ENCODE measurements at regions not wholly inside any gene's neighbourhood (a gene's known extent, or its start where the extent isn't known, plus 50 kb on each side); places are given as distances from the start of the nearest gene placed in this dataset.

GRCh38 chr10:106179430-106179829 lies 985.1 kb downstream of the SORCS1 start:
- Mint-ChIP-seq H3K4me1 (no peaks in the 10 kb centered on the region), H3K4me3 (no peak overlapping the region), H3K9me3 (no peaks in the 10 kb centered on the region), H3K27me3 (no peaks in the 10 kb centered on the region), H3K36me3 (no peaks in the 10 kb centered on the region), H3K27ac (no peak overlapping the region)
- DNase-seq: no peak

GRCh38 chr10:106175760-106176377 lies 988.6 kb downstream of the SORCS1 start:
- DNase-seq: no peak
- Mint-ChIP-seq H3K4me3 (no peak overlapping the region), H3K4me1 (no peaks in the 10 kb centered on the region), H3K36me3 (no peaks in the 10 kb centered on the region), H3K27me3 (no peaks in the 10 kb centered on the region), H3K9me3 (no peaks in the 10 kb centered on the region), H3K27ac (no peak overlapping the region)

GRCh38 chr10:106173838-106174237 lies 990.7 kb downstream of the SORCS1 start:
- no peak for DNase-seq
- Mint-ChIP-seq H3K9me3 (no peaks in the 10 kb centered on the region), H3K4me1 (no peaks in the 10 kb centered on the region), H3K27me3 (no peaks in the 10 kb centered on the region), H3K36me3 (no peaks in the 10 kb centered on the region), H3K27ac (no peak overlapping the region), H3K4me3 (no peak overlapping the region)

GRCh38 chr10:106169241-106169640 lies 995.3 kb downstream of the SORCS1 start:
- Mint-ChIP-seq H3K4me3 (no peak overlapping the region), H3K9me3 (no peaks in the 10 kb centered on the region), H3K4me1 (no peaks in the 10 kb centered on the region), H3K27ac (no peak overlapping the region), H3K36me3 (no peaks in the 10 kb centered on the region), H3K27me3 (no peaks in the 10 kb centered on the region)
- DNase-seq: no peak

- Mint-ChIP-seq H3K4me3 (no peak overlapping the region), H3K4me1 (no peaks in the 10 kb centered on the region), H3K36me3 (no peaks in the 10 kb centered on the region)
Observed at GRCh38 chr10:106167946-106168345, 996.6 kb downstream of the SORCS1 start.

GRCh38 chr10:106158241-106158640 lies 1006.3 kb downstream of the SORCS1 start:
- Mint-ChIP-seq H3K27ac (no peak overlapping the region), H3K4me1 (no peaks in the 10 kb centered on the region), H3K4me3 (no peak overlapping the region), H3K27me3 (no peaks in the 10 kb centered on the region), H3K9me3 (peaks cover 12% of the 10 kb centered on the region), H3K36me3 (no peaks in the 10 kb centered on the region)
- no peak for DNase-seq

More at GRCh38 chr10:106167946-106168345, 996.6 kb downstream of the SORCS1 start:
- no peak for DNase-seq
- Mint-ChIP-seq H3K27ac (no peak overlapping the region), H3K9me3 (peaks cover 6% of the 10 kb centered on the region), H3K27me3 (no peaks in the 10 kb centered on the region)

GRCh38 chr10:106147021-106147420 lies 1017.5 kb downstream of the SORCS1 start:
- no peak overlapping the region for H3K4me3 Mint-ChIP-seq
- no peaks in the 10 kb centered on the region for H3K9me3 Mint-ChIP-seq
- no peaks in the 10 kb centered on the region for H3K4me1 Mint-ChIP-seq
- no peak overlapping the region for H3K27ac Mint-ChIP-seq
- no peaks in the 10 kb centered on the region for H3K27me3 Mint-ChIP-seq
- H3K36me3 Mint-ChIP-seq: no peaks in the 10 kb centered on the region
- DNase-seq: no peak

GRCh38 chr10:106139915-106140314 lies 1024.6 kb downstream of the SORCS1 start:
- Mint-ChIP-seq H3K4me3 (no peak overlapping the region), H3K9me3 (peaks cover 2% of the 10 kb centered on the region), H3K27me3 (no peaks in the 10 kb centered on the region), H3K4me1 (no peaks in the 10 kb centered on the region), H3K36me3 (no peaks in the 10 kb centered on the region), H3K27ac (no peak overlapping the region)
- no peak for DNase-seq

GRCh38 chr10:106136175-106136574 lies 1028.3 kb downstream of the SORCS1 start:
- no peaks in the 10 kb centered on the region for H3K36me3 Mint-ChIP-seq
- no peaks in the 10 kb centered on the region for H3K27me3 Mint-ChIP-seq
- H3K4me3 Mint-ChIP-seq: no peak overlapping the region
- no peak for DNase-seq
- H3K9me3 Mint-ChIP-seq: peaks cover 2% of the 10 kb centered on the region
- no peaks in the 10 kb centered on the region for H3K4me1 Mint-ChIP-seq
- no peak overlapping the region for H3K27ac Mint-ChIP-seq

GRCh38 chr10:106134326-106135000 lies 1030.0 kb downstream of the SORCS1 start:
- DNase-seq: no peak
- Mint-ChIP-seq H3K27me3 (no peaks in the 10 kb centered on the region), H3K4me3 (no peak overlapping the region), H3K36me3 (no peaks in the 10 kb centered on the region), H3K27ac (no peak overlapping the region), H3K9me3 (peaks cover 2% of the 10 kb centered on the region), H3K4me1 (no peaks in the 10 kb centered on the region)

GRCh38 chr10:106133451-106133850 lies 1031.1 kb downstream of the SORCS1 start:
- Mint-ChIP-seq H3K27ac (no peak overlapping the region), H3K4me3 (no peak overlapping the region), H3K4me1 (no peaks in the 10 kb centered on the region), H3K27me3 (no peaks in the 10 kb centered on the region), H3K9me3 (peaks cover 2% of the 10 kb centered on the region), H3K36me3 (no peaks in the 10 kb centered on the region)
- no peak for DNase-seq

GRCh38 chr10:106132956-106133355 lies 1031.5 kb downstream of the SORCS1 start:
- Mint-ChIP-seq H3K27me3 (no peaks in the 10 kb centered on the region), H3K4me1 (no peaks in the 10 kb centered on the region), H3K4me3 (no peak overlapping the region), H3K9me3 (peaks cover 2% of the 10 kb centered on the region), H3K27ac (no peak overlapping the region), H3K36me3 (no peaks in the 10 kb centered on the region)
- DNase-seq: no peak

- H3K9me3 Mint-ChIP-seq: peaks cover 20% of the 10 kb centered on the region
- H3K4me3 Mint-ChIP-seq: no peak overlapping the region
Observed at GRCh38 chr10:106114656-106115186, 1049.8 kb downstream of the SORCS1 start.

GRCh38 chr10:106111246-106111645 lies 1053.3 kb downstream of the SORCS1 start:
- Mint-ChIP-seq H3K4me1 (no peaks in the 10 kb centered on the region), H3K4me3 (no peak overlapping the region), H3K27me3 (no peaks in the 10 kb centered on the region), H3K27ac (no peak overlapping the region), H3K9me3 (peaks cover 7% of the 10 kb centered on the region), H3K36me3 (no peaks in the 10 kb centered on the region)
- no peak for DNase-seq

More at GRCh38 chr10:106114656-106115186, 1049.8 kb downstream of the SORCS1 start:
- Mint-ChIP-seq H3K4me1 (no peaks in the 10 kb centered on the region), H3K27ac (no peak overlapping the region), H3K36me3 (no peaks in the 10 kb centered on the region), H3K27me3 (no peaks in the 10 kb centered on the region)
- no peak for DNase-seq

- no peaks in the 10 kb centered on the region for H3K36me3 Mint-ChIP-seq
Observed at GRCh38 chr10:106107706-106108105, 1056.8 kb downstream of the SORCS1 start.

GRCh38 chr10:106106114-106106513 lies 1058.4 kb downstream of the SORCS1 start:
- H3K4me1 Mint-ChIP-seq: no peaks in the 10 kb centered on the region
- no peak for DNase-seq
- no peaks in the 10 kb centered on the region for H3K36me3 Mint-ChIP-seq
- H3K27ac Mint-ChIP-seq: no peak overlapping the region
- H3K4me3 Mint-ChIP-seq: no peak overlapping the region
- no peaks in the 10 kb centered on the region for H3K27me3 Mint-ChIP-seq
- H3K9me3 Mint-ChIP-seq: peaks cover 1% of the 10 kb centered on the region

More at GRCh38 chr10:106107706-106108105, 1056.8 kb downstream of the SORCS1 start:
- no peak overlapping the region for H3K4me3 Mint-ChIP-seq
- H3K27me3 Mint-ChIP-seq: no peaks in the 10 kb centered on the region
- no peak for DNase-seq
- H3K27ac Mint-ChIP-seq: no peak overlapping the region
- H3K9me3 Mint-ChIP-seq: peaks cover 1% of the 10 kb centered on the region
- H3K4me1 Mint-ChIP-seq: no peaks in the 10 kb centered on the region
